ENCODE measurements at regions not wholly inside any gene's neighbourhood (a gene's known extent, or its start where the extent isn't known, plus 50 kb on each side); places are given as distances from the start of the nearest gene placed in this dataset.

DNA sequence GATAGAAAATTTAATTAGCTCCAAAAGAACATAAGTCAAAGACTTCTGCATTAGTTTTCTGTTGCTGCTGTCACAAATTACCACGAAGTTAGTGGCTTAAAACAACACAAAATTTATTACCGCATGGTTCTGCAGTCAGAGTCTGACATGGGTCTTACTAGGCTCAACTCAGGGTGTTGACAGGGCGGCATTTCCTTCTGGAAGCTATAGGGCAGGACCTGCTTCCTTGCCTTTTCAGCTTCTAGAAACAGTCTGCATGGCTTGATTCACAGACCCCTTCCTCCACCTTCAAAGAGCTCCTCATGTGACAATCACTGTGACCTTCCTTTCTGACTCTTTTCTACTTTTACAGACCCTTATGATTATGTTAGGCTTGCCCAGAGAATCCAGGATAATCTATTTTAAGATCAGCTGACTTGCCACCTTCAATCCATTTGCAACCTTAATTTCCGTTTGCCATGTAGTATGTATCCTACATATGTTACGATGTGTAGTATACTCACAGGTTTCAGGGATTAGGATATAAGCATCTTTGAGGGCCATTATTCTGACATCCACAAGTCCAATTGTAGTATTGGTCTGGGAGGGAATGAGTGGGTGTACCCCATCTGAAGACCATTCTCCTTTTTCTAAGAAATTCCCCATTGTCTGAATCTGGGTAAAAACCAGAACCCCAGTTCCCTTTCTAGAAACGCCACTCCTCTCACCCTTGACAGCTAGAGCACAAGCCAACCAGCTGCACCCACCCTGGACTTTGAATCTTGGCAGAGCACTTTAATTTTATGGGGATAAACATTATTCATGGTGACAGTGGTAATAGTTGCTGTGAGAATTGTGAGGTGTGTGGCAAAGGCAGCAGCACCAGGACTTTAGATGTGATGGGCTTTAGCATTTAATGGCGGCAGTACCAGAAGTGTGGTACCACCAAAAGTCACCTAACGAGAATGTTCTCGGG is 265.5 kb downstream of the KCNJ2 start:
- TF ChIP-seq POLR2AphosphoS5 (IDR thresholded peaks at IDR 0.05; ENCODE audit: low read depth) (no peak), CTCF (conservative IDR thresholded peaks at IDR 0.05; ENCODE audit: low read depth in 2 of 2) (no peak), EZH2phosphoT487 (IDR thresholded peaks at IDR 0.05; ENCODE audit: unreplicated experiment) (no peak), JUNB (IDR thresholded peaks at IDR 0.05; ENCODE audit: unreplicated experiment) (no peak), EZH2 (IDR thresholded peaks at IDR 0.05; ENCODE audit: low read depth, unreplicated experiment) (no peak), REST (IDR thresholded peaks at IDR 0.05; ENCODE audit: unreplicated experiment) (no peak), ZNF331 (CRISPR knock-in tag; IDR thresholded peaks at IDR 0.05; ENCODE audit: low read depth) (no peak), CREB1 (CRISPR knock-in tag; IDR thresholded peaks at IDR 0.05; ENCODE audit: low read depth) (no peak)
- TF ChIP-seq, protein P1, sequence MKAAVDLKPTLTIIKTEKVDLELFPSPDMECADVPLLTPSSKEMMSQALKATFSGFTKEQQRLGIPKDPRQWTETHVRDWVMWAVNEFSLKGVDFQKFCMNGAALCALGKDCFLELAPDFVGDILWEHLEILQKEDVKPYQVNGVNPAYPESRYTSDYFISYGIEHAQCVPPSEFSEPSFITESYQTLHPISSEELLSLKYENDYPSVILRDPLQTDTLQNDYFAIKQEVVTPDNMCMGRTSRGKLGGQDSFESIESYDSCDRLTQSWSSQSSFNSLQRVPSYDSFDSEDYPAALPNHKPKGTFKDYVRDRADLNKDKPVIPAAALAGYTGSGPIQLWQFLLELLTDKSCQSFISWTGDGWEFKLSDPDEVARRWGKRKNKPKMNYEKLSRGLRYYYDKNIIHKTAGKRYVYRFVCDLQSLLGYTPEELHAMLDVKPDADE (IDR thresholded peaks at IDR 0.05): no peak

Measured in GM23338 (cell line).